Activated naive CD4-positive, alpha-beta T cell treated with anti-CD3 and anti-CD28 coated beads, Interleukin-2, amount 50 U/mL, for 72 hours (primary cell): ENCODE measurements at regions not wholly inside any gene's neighbourhood (a gene's known extent, or its start where the extent isn't known, plus 50 kb on each side); places are given as distances from the start of the nearest gene placed in this dataset.

ENCODE experiments used
- ATAC-seq, 2 donors: fragments of 150-1000 bp; cut with Tn5 transposase; 2 replicates each; pipeline ENCODE4 v1.10.0; 2021; ENCODE audit warnings: mild to moderate bottlenecking in 2 of 2, moderate library complexity in 2 of 2
- DNase-seq, 2 donors: peaks; one replicate each; pipeline ENCODE4 v3.0.0; 2021 to 2022; ENCODE audit warnings: low spot score in 2 of 2
- H3K27ac Mint-ChIP-seq, 2 donors: one replicate each; pipeline ENCODE4 v1.8.0; 2022; ENCODE audit warnings: mild to moderate bottlenecking in 2 of 2, mixed read lengths in 2 of 2
- H3K36me3 Mint-ChIP-seq, 2 donors: one replicate each; pipeline ENCODE4 v1.8.0; 2022; ENCODE audit warnings: mixed read lengths in 2 of 2
- H3K9me3 Mint-ChIP-seq, 2 donors: one replicate each; pipeline ENCODE4 v1.8.0; 2022; ENCODE audit warnings: mixed read lengths in 2 of 2

- Mint-ChIP-seq H3K9me3 (no peaks in the 10 kb centered on the region), H3K36me3 (peaks cover 0 to 8% of the 10 kb centered on the region in 2 donors), H3K27ac (no peak overlapping the region)
- no peak for ATAC-seq
- DNase-seq, result no peak
These were observed 263.6 kb upstream of the CRY1 start for GRCh38 chr12:107356937-107357295.

- H3K36me3 Mint-ChIP-seq, result peaks cover 0 to 1% of the 10 kb centered on the region in 2 donors
- H3K27ac Mint-ChIP-seq, result no peak overlapping the region
- ATAC-seq, result peak in 1 of 2 donors; percentile 69
- DNase-seq, result no peak
- no peaks in the 10 kb centered on the region for H3K9me3 Mint-ChIP-seq
These were observed 266.0 kb upstream of the CRY1 start for GRCh38 chr12:107359382-107359781.

GRCh38 chr12:107360033-107360432 lies 266.7 kb upstream of the CRY1 start:
- no peak for DNase-seq
- Mint-ChIP-seq H3K27ac (no peak overlapping the region), H3K36me3 (no peaks in the 10 kb centered on the region), H3K9me3 (no peaks in the 10 kb centered on the region)
- no peak for ATAC-seq

- Mint-ChIP-seq H3K36me3 (no peaks in the 10 kb centered on the region), H3K27ac (no peak overlapping the region), H3K9me3 (no peaks in the 10 kb centered on the region)
- ATAC-seq (no peak), DNase-seq (no peak)
These were observed 267.1 kb upstream of the CRY1 start for GRCh38 chr12:107360482-107360881.

GRCh38 chr12:107361970-107362369 lies 268.6 kb upstream of the CRY1 start:
- no peak for DNase-seq
- Mint-ChIP-seq H3K9me3 (no peaks in the 10 kb centered on the region), H3K36me3 (no peaks in the 10 kb centered on the region), H3K27ac (no peak overlapping the region)
- no peak for ATAC-seq

- DNase-seq, result no peak
- no peak overlapping the region for H3K27ac Mint-ChIP-seq
- no peak for ATAC-seq
- no peaks in the 10 kb centered on the region for H3K36me3 Mint-ChIP-seq
- no peaks in the 10 kb centered on the region for H3K9me3 Mint-ChIP-seq
These were observed 269.6 kb upstream of the CRY1 start for GRCh38 chr12:107362960-107363359.

GRCh38 chr12:107364875-107365518 lies 271.6 kb upstream of the CRY1 start:
- ATAC-seq, result no peak
- no peaks in the 10 kb centered on the region for H3K36me3 Mint-ChIP-seq
- no peak for DNase-seq
- H3K27ac Mint-ChIP-seq, result no peak overlapping the region
- no peaks in the 10 kb centered on the region for H3K9me3 Mint-ChIP-seq

GRCh38 chr12:107365703-107366102 lies 272.4 kb upstream of the CRY1 start:
- no peak for ATAC-seq

GRCh38 chr12:107366322-107366721 lies 273.0 kb upstream of the CRY1 start:
- no peaks in the 10 kb centered on the region for H3K36me3 Mint-ChIP-seq
- H3K27ac Mint-ChIP-seq, result no peak overlapping the region
- DNase-seq, result no peak
- ATAC-seq, result no peak
- H3K9me3 Mint-ChIP-seq, result no peaks in the 10 kb centered on the region

More at GRCh38 chr12:107365703-107366102, 272.4 kb upstream of the CRY1 start:
- no peaks in the 10 kb centered on the region for H3K36me3 Mint-ChIP-seq
- no peaks in the 10 kb centered on the region for H3K9me3 Mint-ChIP-seq
- no peak overlapping the region for H3K27ac Mint-ChIP-seq
- DNase-seq, result no peak

- Mint-ChIP-seq H3K9me3 (no peaks in the 10 kb centered on the region), H3K36me3 (no peaks in the 10 kb centered on the region), H3K27ac (peak overlapping the region; percentile 94 to 98)
- DNase-seq (peak in 1 of 2 donors; percentile 34), ATAC-seq (peak; percentile 21 to 70)
These were observed 275.2 kb upstream of the CRY1 start for GRCh38 chr12:107368586-107368985.

- no peaks in the 10 kb centered on the region for H3K36me3 Mint-ChIP-seq
- peak in 1 of 2 donors; percentile 34 for ATAC-seq
These were observed 275.7 kb upstream of the CRY1 start for GRCh38 chr12:107369006-107369405.

GRCh38 chr12:107369679-107370078 lies 276.3 kb upstream of the CRY1 start:
- ATAC-seq, result peak; percentile 73 to 74
- Mint-ChIP-seq H3K36me3 (no peaks in the 10 kb centered on the region), H3K27ac (peak overlapping the region; percentile 94 to 98), H3K9me3 (no peaks in the 10 kb centered on the region)
- DNase-seq, result peak in 1 of 2 donors; percentile 36

More at GRCh38 chr12:107369006-107369405, 275.7 kb upstream of the CRY1 start:
- no peaks in the 10 kb centered on the region for H3K9me3 Mint-ChIP-seq
- H3K27ac Mint-ChIP-seq, result peak overlapping the region; percentile 94 to 98
- DNase-seq, result no peak

- Mint-ChIP-seq H3K9me3 (no peaks in the 10 kb centered on the region), H3K36me3 (no peaks in the 10 kb centered on the region), H3K27ac (peak overlapping the region; percentile 32 to 94)
- peak; percentile 46 to 70 for ATAC-seq
- peak in 1 of 2 donors; percentile 25 for DNase-seq
These were observed 278.9 kb upstream of the CRY1 start for GRCh38 chr12:107372229-107372658.

GRCh38 chr12:107373238-107373809 lies 280.0 kb upstream of the CRY1 start:
- no peak for ATAC-seq

GRCh38 chr12:107374161-107374840 lies 281.0 kb upstream of the CRY1 start:
- H3K9me3 Mint-ChIP-seq, result no peaks in the 10 kb centered on the region
- ATAC-seq (no peak), DNase-seq (no peak)
- no peaks in the 10 kb centered on the region for H3K36me3 Mint-ChIP-seq
- peak overlapping the region; percentile 73 to 94 for H3K27ac Mint-ChIP-seq

More at GRCh38 chr12:107373238-107373809, 280.0 kb upstream of the CRY1 start:
- Mint-ChIP-seq H3K27ac (peak overlapping the region; percentile 45 to 94), H3K36me3 (no peaks in the 10 kb centered on the region), H3K9me3 (no peaks in the 10 kb centered on the region)
- no peak for DNase-seq

GRCh38 chr12:107375231-107375630 lies 281.9 kb upstream of the CRY1 start:
- ATAC-seq, result no peak

GRCh38 chr12:107377596-107378385 lies 284.4 kb upstream of the CRY1 start:
- Mint-ChIP-seq H3K9me3 (no peaks in the 10 kb centered on the region), H3K27ac (no peak overlapping the region), H3K36me3 (no peaks in the 10 kb centered on the region)
- DNase-seq (no peak), ATAC-seq (no peak)

More at GRCh38 chr12:107375231-107375630, 281.9 kb upstream of the CRY1 start:
- DNase-seq, result no peak
- Mint-ChIP-seq H3K27ac (no peak overlapping the region), H3K36me3 (no peaks in the 10 kb centered on the region), H3K9me3 (no peaks in the 10 kb centered on the region)
